ENCODE measurements at regions not wholly inside any gene's neighbourhood (a gene's known extent, or its start where the extent isn't known, plus 50 kb on each side); places are given as distances from the start of the nearest gene placed in this dataset.

- DNase-seq (ENCODE audit: low spot score): no peak
- 84% methylated on average over 2 of the region's 2 CpGs for WGBS
- Histone ChIP-seq H3K36me3 (ENCODE audit: control insufficient read depth in 4 of 4, insufficient read depth in 3 of 4, low read depth in 1 of 4, low read length in 3 of 4) (no peaks in the 10 kb centered on the region), H3K27ac (ENCODE audit: low read depth in 1 of 2, low read length in 2 of 2) (no peak overlapping the region), H3K9me3 (ENCODE audit: control insufficient read depth in 4 of 4, low read length in 3 of 4) (no peaks in the 10 kb centered on the region), H3K27me3 (ENCODE audit: control insufficient read depth in 4 of 4, insufficient read depth in 4 of 4, low read length in 3 of 4) (no peaks in the 10 kb centered on the region), H3K4me1 (ENCODE audit: control insufficient read depth in 4 of 4, insufficient read depth in 4 of 4, low read length in 3 of 4) (no peaks in the 10 kb centered on the region), H3K9ac (ENCODE audit: low read depth in 1 of 2, low read length in 2 of 2) (no peak overlapping the region), H3K4me3 (ENCODE audit: low read depth in 1 of 3, low read length in 3 of 3) (no peak overlapping the region)
- TF ChIP-seq FOXA1 (IDR thresholded peaks at IDR 0.05) (no peak), YY1 (IDR thresholded peaks at IDR 0.05) (no peak), RXRA (IDR thresholded peaks at IDR 0.05) (no peak), GABPA (IDR thresholded peaks at IDR 0.05 in 1 of 2, conservative IDR thresholded peaks at IDR 0.05 in 1 of 2) (no peak)
Measured at GRCh38 chr15:85312929-85313331, 67.5 kb upstream of the AKAP13 start.

- 100% methylated on average over 1 of the region's 1 CpG for WGBS
- TF ChIP-seq FOXA2 (IDR thresholded peaks at IDR 0.05) (no peak), RAD21 (IDR thresholded peaks at IDR 0.05) (no peak), NR2F2 (IDR thresholded peaks at IDR 0.05) (no peak), SP1 (IDR thresholded peaks at IDR 0.05) (no peak), RXRA (IDR thresholded peaks at IDR 0.05) (no peak), EGR1 (IDR thresholded peaks at IDR 0.05; ENCODE audit: low read depth in 2 of 2) (no peak), YY1 (IDR thresholded peaks at IDR 0.05) (no peak), JUND (IDR thresholded peaks at IDR 0.05) (no peak)
- TF ChIP-seq, protein P1, sequence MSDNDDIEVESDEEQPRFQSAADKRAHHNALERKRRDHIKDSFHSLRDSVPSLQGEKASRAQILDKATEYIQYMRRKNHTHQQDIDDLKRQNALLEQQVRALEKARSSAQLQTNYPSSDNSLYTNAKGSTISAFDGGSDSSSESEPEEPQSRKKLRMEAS (IDR thresholded peaks at IDR 0.05): no peak
- TF ChIP-seq, protein P2, sequence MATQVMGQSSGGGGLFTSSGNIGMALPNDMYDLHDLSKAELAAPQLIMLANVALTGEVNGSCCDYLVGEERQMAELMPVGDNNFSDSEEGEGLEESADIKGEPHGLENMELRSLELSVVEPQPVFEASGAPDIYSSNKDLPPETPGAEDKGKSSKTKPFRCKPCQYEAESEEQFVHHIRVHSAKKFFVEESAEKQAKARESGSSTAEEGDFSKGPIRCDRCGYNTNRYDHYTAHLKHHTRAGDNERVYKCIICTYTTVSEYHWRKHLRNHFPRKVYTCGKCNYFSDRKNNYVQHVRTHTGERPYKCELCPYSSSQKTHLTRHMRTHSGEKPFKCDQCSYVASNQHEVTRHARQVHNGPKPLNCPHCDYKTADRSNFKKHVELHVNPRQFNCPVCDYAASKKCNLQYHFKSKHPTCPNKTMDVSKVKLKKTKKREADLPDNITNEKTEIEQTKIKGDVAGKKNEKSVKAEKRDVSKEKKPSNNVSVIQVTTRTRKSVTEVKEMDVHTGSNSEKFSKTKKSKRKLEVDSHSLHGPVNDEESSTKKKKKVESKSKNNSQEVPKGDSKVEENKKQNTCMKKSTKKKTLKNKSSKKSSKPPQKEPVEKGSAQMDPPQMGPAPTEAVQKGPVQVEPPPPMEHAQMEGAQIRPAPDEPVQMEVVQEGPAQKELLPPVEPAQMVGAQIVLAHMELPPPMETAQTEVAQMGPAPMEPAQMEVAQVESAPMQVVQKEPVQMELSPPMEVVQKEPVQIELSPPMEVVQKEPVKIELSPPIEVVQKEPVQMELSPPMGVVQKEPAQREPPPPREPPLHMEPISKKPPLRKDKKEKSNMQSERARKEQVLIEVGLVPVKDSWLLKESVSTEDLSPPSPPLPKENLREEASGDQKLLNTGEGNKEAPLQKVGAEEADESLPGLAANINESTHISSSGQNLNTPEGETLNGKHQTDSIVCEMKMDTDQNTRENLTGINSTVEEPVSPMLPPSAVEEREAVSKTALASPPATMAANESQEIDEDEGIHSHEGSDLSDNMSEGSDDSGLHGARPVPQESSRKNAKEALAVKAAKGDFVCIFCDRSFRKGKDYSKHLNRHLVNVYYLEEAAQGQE (IDR thresholded peaks at IDR 0.05): no peak
- no peak overlapping the region for H3K27ac ChIP-seq (ENCODE audit: low read depth in 1 of 2, low read length in 2 of 2)
Measured at GRCh38 chr15:85313339-85313738, 67.1 kb upstream of the AKAP13 start.

DNA sequence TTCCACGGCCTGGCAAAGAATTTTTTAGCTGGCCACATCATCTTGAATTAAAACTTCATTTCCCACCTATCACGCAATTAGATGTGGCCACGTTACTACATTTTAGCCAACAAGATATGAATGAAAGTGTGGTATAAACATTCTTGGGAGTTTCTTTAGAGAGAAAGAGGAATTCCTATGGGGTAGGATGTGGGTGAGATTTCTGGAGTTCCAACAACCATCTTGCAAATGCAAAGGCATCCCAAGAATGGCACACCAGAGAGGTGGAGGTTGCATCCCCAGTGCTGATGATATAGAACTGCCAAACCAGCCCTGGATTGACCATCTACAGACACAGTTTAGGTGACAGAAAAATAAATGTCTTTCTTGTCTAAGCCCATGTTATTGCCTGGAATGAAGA, 66.3 kb upstream of the AKAP13 start:
- TF ChIP-seq, protein P2 (IDR thresholded peaks at IDR 0.05): no peak
- TF ChIP-seq RAD21 (IDR thresholded peaks at IDR 0.05) (no peak), GABPA (IDR thresholded peaks at IDR 0.05 in 1 of 2, conservative IDR thresholded peaks at IDR 0.05 in 1 of 2) (no peak), HNF4G (IDR thresholded peaks at IDR 0.05) (no peak), FOXA2 (IDR thresholded peaks at IDR 0.05) (no peak), NR2F2 (IDR thresholded peaks at IDR 0.05) (no peak), JUND (IDR thresholded peaks at IDR 0.05) (no peak), RXRA (IDR thresholded peaks at IDR 0.05) (no peak), YY1 (IDR thresholded peaks at IDR 0.05) (no peak), HNF4A (conservative IDR thresholded peaks at IDR 0.05) (no peak)
- TF ChIP-seq, protein P1 (IDR thresholded peaks at IDR 0.05): no peak
- TF ChIP-seq, protein P3, sequence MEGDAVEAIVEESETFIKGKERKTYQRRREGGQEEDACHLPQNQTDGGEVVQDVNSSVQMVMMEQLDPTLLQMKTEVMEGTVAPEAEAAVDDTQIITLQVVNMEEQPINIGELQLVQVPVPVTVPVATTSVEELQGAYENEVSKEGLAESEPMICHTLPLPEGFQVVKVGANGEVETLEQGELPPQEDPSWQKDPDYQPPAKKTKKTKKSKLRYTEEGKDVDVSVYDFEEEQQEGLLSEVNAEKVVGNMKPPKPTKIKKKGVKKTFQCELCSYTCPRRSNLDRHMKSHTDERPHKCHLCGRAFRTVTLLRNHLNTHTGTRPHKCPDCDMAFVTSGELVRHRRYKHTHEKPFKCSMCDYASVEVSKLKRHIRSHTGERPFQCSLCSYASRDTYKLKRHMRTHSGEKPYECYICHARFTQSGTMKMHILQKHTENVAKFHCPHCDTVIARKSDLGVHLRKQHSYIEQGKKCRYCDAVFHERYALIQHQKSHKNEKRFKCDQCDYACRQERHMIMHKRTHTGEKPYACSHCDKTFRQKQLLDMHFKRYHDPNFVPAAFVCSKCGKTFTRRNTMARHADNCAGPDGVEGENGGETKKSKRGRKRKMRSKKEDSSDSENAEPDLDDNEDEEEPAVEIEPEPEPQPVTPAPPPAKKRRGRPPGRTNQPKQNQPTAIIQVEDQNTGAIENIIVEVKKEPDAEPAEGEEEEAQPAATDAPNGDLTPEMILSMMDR (IDR thresholded peaks at IDR 0.05; ENCODE audit: low read depth, low read length, missing input control): no peak
- TF ChIP-seq, protein P4, sequence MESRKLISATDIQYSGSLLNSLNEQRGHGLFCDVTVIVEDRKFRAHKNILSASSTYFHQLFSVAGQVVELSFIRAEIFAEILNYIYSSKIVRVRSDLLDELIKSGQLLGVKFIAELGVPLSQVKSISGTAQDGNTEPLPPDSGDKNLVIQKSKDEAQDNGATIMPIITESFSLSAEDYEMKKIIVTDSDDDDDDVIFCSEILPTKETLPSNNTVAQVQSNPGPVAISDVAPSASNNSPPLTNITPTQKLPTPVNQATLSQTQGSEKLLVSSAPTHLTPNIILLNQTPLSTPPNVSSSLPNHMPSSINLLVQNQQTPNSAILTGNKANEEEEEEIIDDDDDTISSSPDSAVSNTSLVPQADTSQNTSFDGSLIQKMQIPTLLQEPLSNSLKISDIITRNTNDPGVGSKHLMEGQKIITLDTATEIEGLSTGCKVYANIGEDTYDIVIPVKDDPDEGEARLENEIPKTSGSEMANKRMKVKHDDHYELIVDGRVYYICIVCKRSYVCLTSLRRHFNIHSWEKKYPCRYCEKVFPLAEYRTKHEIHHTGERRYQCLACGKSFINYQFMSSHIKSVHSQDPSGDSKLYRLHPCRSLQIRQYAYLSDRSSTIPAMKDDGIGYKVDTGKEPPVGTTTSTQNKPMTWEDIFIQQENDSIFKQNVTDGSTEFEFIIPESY (IDR thresholded peaks at IDR 0.05): no peak
- H3K36me3 ChIP-seq (ENCODE audit: control insufficient read depth in 4 of 4, insufficient read depth in 3 of 4, low read depth in 1 of 4, low read length in 3 of 4): no peaks in the 10 kb centered on the region
- no peak overlapping the region for H3K9ac ChIP-seq (ENCODE audit: low read depth in 1 of 2, low read length in 2 of 2)
- no peak overlapping the region for H3K4me3 ChIP-seq (ENCODE audit: low read depth in 1 of 3, low read length in 3 of 3)
- H3K9me3 ChIP-seq (ENCODE audit: control insufficient read depth in 4 of 4, low read length in 3 of 4): no peaks in the 10 kb centered on the region
- no peaks in the 10 kb centered on the region for H3K27me3 ChIP-seq (ENCODE audit: control insufficient read depth in 4 of 4, insufficient read depth in 4 of 4, low read length in 3 of 4)
- no peak for DNase-seq (ENCODE audit: low spot score)
- WGBS: 93% methylated on average over 3 of the region's 3 CpGs
- no peak overlapping the region for H3K27ac ChIP-seq (ENCODE audit: low read depth in 1 of 2, low read length in 2 of 2)
- no peaks in the 10 kb centered on the region for H3K4me1 ChIP-seq (ENCODE audit: control insufficient read depth in 4 of 4, insufficient read depth in 4 of 4, low read length in 3 of 4)

More at GRCh38 chr15:85313339-85313738, 67.1 kb upstream of the AKAP13 start:
- H3K9me3 ChIP-seq (ENCODE audit: control insufficient read depth in 4 of 4, low read length in 3 of 4): no peaks in the 10 kb centered on the region
- H3K27me3 ChIP-seq (ENCODE audit: control insufficient read depth in 4 of 4, insufficient read depth in 4 of 4, low read length in 3 of 4): no peaks in the 10 kb centered on the region
- no peaks in the 10 kb centered on the region for H3K36me3 ChIP-seq (ENCODE audit: control insufficient read depth in 4 of 4, insufficient read depth in 3 of 4, low read depth in 1 of 4, low read length in 3 of 4)
- H3K9ac ChIP-seq (ENCODE audit: low read depth in 1 of 2, low read length in 2 of 2): no peak overlapping the region
- no peaks in the 10 kb centered on the region for H3K4me1 ChIP-seq (ENCODE audit: control insufficient read depth in 4 of 4, insufficient read depth in 4 of 4, low read length in 3 of 4)
- no peak for DNase-seq (ENCODE audit: low spot score)
- no peak overlapping the region for H3K4me3 ChIP-seq (ENCODE audit: low read depth in 1 of 3, low read length in 3 of 3)
